ENCODE measurements at regions not wholly inside any gene's neighbourhood (a gene's known extent, or its start where the extent isn't known, plus 50 kb on each side); places are given as distances from the start of the nearest gene placed in this dataset.
"Not testable (repeated sequence)": the region's sequence is repeated elsewhere in the genome, so short reads cannot be mapped to it uniquely, and the experiment has no call there.

GRCh38 chrX:92692796-92693195 lies 913.6 kb downstream of the PCDH11X start:
- not testable (repeated sequence) for H3K9me3 ChIP-seq (ENCODE audit: control insufficient read depth in 2 of 2, insufficient read depth in 1 of 2, low read depth in 1 of 2, low read length in 1 of 2); H3K27ac ChIP-seq (ENCODE audit: low read depth in 1 of 3, low read length in 2 of 3); H3K4me1 ChIP-seq (ENCODE audit: control insufficient read depth in 3 of 3, insufficient read depth in 2 of 3, low read depth in 1 of 3, low read length in 2 of 3); H3K4me3 ChIP-seq (ENCODE audit: low read depth in 1 of 3, low read length in 3 of 3); H3K36me3 ChIP-seq (ENCODE audit: control insufficient read depth in 3 of 3, insufficient read depth in 2 of 3, low read depth in 1 of 3, low read length in 3 of 3); FAIRE-seq; DNase-seq; H3K27me3 ChIP-seq (ENCODE audit: control insufficient read depth in 3 of 3, insufficient read depth in 3 of 3, low read length in 3 of 3)
- 82 to 91% (median 88%) methylated on average over 4 of the region's 4 CpGs for WGBS, 3 donors

- not testable (repeated sequence) for H3K36me3 ChIP-seq (ENCODE audit: control insufficient read depth in 3 of 3, insufficient read depth in 2 of 3, low read depth in 1 of 3, low read length in 3 of 3); DNase-seq; H3K9me3 ChIP-seq (ENCODE audit: control insufficient read depth in 2 of 2, insufficient read depth in 1 of 2, low read depth in 1 of 2, low read length in 1 of 2); H3K4me1 ChIP-seq (ENCODE audit: control insufficient read depth in 3 of 3, insufficient read depth in 2 of 3, low read depth in 1 of 3, low read length in 2 of 3); H3K27me3 ChIP-seq (ENCODE audit: control insufficient read depth in 3 of 3, insufficient read depth in 3 of 3, low read length in 3 of 3); H3K27ac ChIP-seq (ENCODE audit: low read depth in 1 of 3, low read length in 2 of 3); FAIRE-seq; H3K4me3 ChIP-seq (ENCODE audit: low read depth in 1 of 3, low read length in 3 of 3)
- 88 to 95% (median 90%) methylated on average over 16 to 31 of the region's 31 CpGs for WGBS, 3 donors
Measured at GRCh38 chrX:92699388-92700092, 920.4 kb downstream of the PCDH11X start.

DNA sequence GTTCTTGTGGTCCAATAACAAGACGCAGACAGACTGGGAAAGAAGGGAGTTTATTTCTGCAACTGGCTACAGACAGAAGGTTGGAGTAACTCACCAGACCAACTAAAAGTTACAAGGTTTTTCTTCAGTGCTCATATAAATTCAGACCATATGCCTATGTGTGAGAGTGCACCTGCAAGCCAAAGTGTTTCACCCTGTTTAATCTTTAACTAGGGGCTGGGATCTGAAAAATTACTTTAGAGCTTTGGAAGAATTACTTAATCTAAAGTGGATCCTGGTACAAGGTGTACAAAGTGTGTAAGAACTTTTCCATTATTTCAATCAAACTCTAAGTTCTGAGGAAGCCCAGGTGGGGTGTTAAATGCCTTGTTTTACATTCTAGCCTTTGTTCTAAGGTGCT lies 930.6 kb downstream of the PCDH11X start:
- H3K9me3 ChIP-seq (ENCODE audit: control insufficient read depth in 2 of 2, insufficient read depth in 1 of 2, low read depth in 1 of 2, low read length in 1 of 2); FAIRE-seq; H3K27ac ChIP-seq (ENCODE audit: low read depth in 1 of 3, low read length in 2 of 3); H3K36me3 ChIP-seq (ENCODE audit: control insufficient read depth in 3 of 3, insufficient read depth in 2 of 3, low read depth in 1 of 3, low read length in 3 of 3); H3K4me3 ChIP-seq (ENCODE audit: low read depth in 1 of 3, low read length in 3 of 3); H3K4me1 ChIP-seq (ENCODE audit: control insufficient read depth in 3 of 3, insufficient read depth in 2 of 3, low read depth in 1 of 3, low read length in 2 of 3); H3K27me3 ChIP-seq (ENCODE audit: control insufficient read depth in 3 of 3, insufficient read depth in 3 of 3, low read length in 3 of 3): not testable (repeated sequence)
- DNase-seq: peak in 1 of 2 donors; percentile 1
- 36 to 83% (median 38%) methylated on average over 1 of the region's 1 CpG for WGBS, 3 donors
